ENCODE measurements at regions not wholly inside any gene's neighbourhood (a gene's known extent, or its start where the extent isn't known, plus 50 kb on each side); places are given as distances from the start of the nearest gene placed in this dataset.

GRCh38 chr1:87884581-87884980 lies 555.9 kb downstream of the LMO4 start:
- no peak for DNase-seq (ENCODE audit: low read depth)
- H3K4me3 ChIP-seq (ENCODE audit: low read depth, low read length) = no peak overlapping the region
- TF ChIP-seq CTCF (IDR thresholded peaks at IDR 0.05; ENCODE audit: insufficient read depth, low read depth, low read length, missing control alignments) = no peak

- DNase-seq (ENCODE audit: low read depth) = no peak
- TF ChIP-seq CTCF (IDR thresholded peaks at IDR 0.05; ENCODE audit: insufficient read depth, low read depth, low read length, missing control alignments) = no peak
- no peak overlapping the region for H3K4me3 ChIP-seq (ENCODE audit: low read depth, low read length)
Measured at GRCh38 chr1:87885278-87886025, 556.8 kb downstream of the LMO4 start.

GRCh38 chr1:87887100-87887499 lies 558.4 kb downstream of the LMO4 start:
- H3K4me3 ChIP-seq (ENCODE audit: low read depth, low read length) = no peak overlapping the region
- TF ChIP-seq CTCF (IDR thresholded peaks at IDR 0.05; ENCODE audit: insufficient read depth, low read depth, low read length, missing control alignments) = no peak
- DNase-seq (ENCODE audit: low read depth) = no peak

- DNase-seq (ENCODE audit: low read depth) = no peak
- TF ChIP-seq CTCF (IDR thresholded peaks at IDR 0.05; ENCODE audit: insufficient read depth, low read depth, low read length, missing control alignments) = no peak
- no peak overlapping the region for H3K4me3 ChIP-seq (ENCODE audit: low read depth, low read length)
Measured at GRCh38 chr1:87888446-87888845, 559.8 kb downstream of the LMO4 start.

GRCh38 chr1:87894062-87894461 lies 565.4 kb downstream of the LMO4 start:
- no peak overlapping the region for H3K4me3 ChIP-seq (ENCODE audit: low read depth, low read length)
- TF ChIP-seq CTCF (IDR thresholded peaks at IDR 0.05; ENCODE audit: insufficient read depth, low read depth, low read length, missing control alignments) = no peak
- no peak for DNase-seq (ENCODE audit: low read depth)

- no peak overlapping the region for H3K4me3 ChIP-seq (ENCODE audit: low read depth, low read length)
- DNase-seq (ENCODE audit: low read depth) = no peak
- no peak for TF ChIP-seq CTCF (IDR thresholded peaks at IDR 0.05; ENCODE audit: insufficient read depth, low read depth, low read length, missing control alignments)
Measured at GRCh38 chr1:87897481-87897880, 568.8 kb downstream of the LMO4 start.

GRCh38 chr1:87898431-87898830 lies 569.8 kb downstream of the LMO4 start:
- no peak for DNase-seq (ENCODE audit: low read depth)
- no peak overlapping the region for H3K4me3 ChIP-seq (ENCODE audit: low read depth, low read length)
- TF ChIP-seq CTCF (IDR thresholded peaks at IDR 0.05; ENCODE audit: insufficient read depth, low read depth, low read length, missing control alignments) = no peak
